Mucosa of descending colon (tissue), 3 donors: ENCODE measurements at regions not wholly inside any gene's neighbourhood (a gene's known extent, or its start where the extent isn't known, plus 50 kb on each side); places are given as distances from the start of the nearest gene placed in this dataset.
"Not testable (repeated sequence)": the region's sequence is repeated elsewhere in the genome, so short reads cannot be mapped to it uniquely, and the experiment has no call there.

Source experiments
- ATAC-seq: fragments of 200-7000 bp; cut with Tn5 transposase; one replicate; pipeline ENCODE4 v1.9.1; 2020; ENCODE audit warnings: mild to moderate bottlenecking, moderate library complexity
- DNase-seq, 3 donors: peaks; one replicate each; pipeline ENCODE4 v3.0.0-alpha.2; 2020
- H3K36me3 ChIP-seq: fragments of 200-600 bp; one replicate; pipeline ENCODE4 v1.8.0; 2021; ENCODE audit warnings: low read depth, mild to moderate bottlenecking
- H3K4me1 ChIP-seq: fragments of 200-600 bp; one replicate; pipeline ENCODE4 v1.8.0; 2021; ENCODE audit warnings: low read depth, mild to moderate bottlenecking
- H3K4me3 ChIP-seq: fragments of 200-600 bp; one replicate; pipeline ENCODE4 v1.8.0; 2021; ENCODE audit warnings: mild to moderate bottlenecking
- H3K9me3 ChIP-seq: fragments of 200-600 bp; one replicate; pipeline ENCODE4 v1.8.0; 2021; ENCODE audit warnings: mild to moderate bottlenecking
- intact Hi-C, 2 donors: fragments of 100-400 bp; cut with DNase I in 1 of 2; cut with micrococcal nuclease in 1 of 2; formaldehyde crosslinking; loops; one replicate each; pipeline versions ENCODE4 v1.11.0 to v1.11.1; 2022; cut with DNase I, micrococcal nuclease
- donor health status: DM: no; HTN: no; CAD: no; lungs with moderate emphysema.
- donor health status: DM: no; HTN: no; CAD: no.
- donor health status: DM: no; HTN: yes; CAD: no.

DNA sequence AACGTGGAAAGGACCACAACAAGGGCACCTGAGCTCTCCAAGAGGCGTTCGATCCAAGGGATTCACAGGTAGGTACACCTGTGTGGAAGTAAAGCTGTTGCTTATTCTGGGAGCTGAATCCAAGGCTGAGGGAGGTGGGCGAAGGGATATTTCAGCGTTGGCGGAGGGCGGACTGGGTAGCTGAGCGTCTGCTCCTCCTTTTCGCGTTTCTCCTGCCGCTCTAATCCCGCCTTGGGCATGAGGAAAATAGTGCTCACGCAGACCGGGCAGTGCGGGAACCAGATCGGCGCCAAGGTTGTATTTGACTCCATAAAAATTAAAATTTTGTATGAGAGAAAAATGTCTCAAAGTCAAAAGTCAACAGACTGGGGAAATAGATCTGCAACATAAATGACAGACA lies 3966.2 kb upstream of the OR11H1 start:
- peaks cover 48% of the 10 kb centered on the region for H3K9me3 ChIP-seq
- ATAC-seq, H3K4me3 ChIP-seq, H3K4me1 ChIP-seq, DNase-seq, intact Hi-C loops, H3K36me3 ChIP-seq: not testable (repeated sequence)

DNA sequence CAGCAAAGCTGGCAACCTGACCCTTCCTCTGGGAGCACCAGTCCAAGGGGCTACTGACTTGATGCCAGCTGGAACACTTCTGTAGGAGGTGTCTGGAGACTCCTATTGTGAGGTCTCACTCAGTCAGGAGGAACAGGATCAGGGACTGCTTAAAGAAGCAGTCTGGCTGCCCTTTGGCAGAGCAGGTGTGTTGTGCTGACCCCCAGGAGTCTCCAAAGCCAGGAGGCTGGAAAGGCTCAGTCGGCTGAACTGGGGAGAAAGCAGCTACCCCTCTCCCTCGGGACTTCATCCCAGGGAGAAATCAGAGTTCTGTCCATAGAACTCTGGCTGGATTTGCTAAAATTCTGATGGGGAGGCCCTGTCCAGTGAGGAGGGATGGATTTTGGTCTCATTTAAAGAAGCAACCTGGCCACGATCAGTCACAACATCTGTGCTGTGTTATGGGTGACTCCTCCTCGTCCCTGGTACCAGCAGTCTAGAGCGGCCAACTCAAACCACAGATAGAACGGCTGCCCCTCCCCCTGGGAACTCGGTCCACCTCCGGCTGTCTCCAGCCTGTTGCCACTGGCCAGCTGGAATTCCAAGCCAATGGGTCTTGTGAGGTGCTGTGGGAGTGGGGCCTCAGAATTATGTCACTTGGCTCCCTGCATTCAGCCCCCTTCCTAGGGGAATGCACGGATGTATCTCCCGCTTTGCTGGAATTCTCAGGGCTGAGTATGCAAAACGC lies 3959.0 kb upstream of the OR11H1 start:
- H3K36me3 ChIP-seq, DNase-seq, intact Hi-C loops, H3K4me3 ChIP-seq, ATAC-seq, H3K4me1 ChIP-seq: not testable (repeated sequence)
- H3K9me3 ChIP-seq = peaks cover 86% of the 10 kb centered on the region

DNA sequence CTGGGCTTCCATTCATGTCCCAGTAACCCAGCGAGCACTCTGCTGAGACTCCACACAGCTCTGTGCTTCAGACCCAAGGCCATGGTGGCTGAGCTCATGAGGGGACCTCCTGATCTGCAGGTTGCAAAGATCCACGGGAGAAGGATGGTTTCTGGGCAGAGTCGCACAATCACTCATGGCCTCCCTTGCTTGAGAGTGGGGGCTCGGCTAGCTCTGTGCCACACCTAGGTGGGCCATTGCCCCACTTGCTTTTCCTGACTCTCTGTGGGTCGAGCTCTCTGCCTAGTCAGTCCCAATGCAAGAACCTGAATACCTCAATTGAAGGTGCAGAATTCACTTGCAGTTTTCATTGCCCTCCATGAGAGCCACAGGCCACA lies 3958.4 kb upstream of the OR11H1 start:
- intact Hi-C loops, H3K36me3 ChIP-seq, H3K4me1 ChIP-seq, H3K4me3 ChIP-seq, DNase-seq: not testable (repeated sequence)
- peaks cover 88% of the 10 kb centered on the region for H3K9me3 ChIP-seq
- ATAC-seq = peak; percentile 30

DNA sequence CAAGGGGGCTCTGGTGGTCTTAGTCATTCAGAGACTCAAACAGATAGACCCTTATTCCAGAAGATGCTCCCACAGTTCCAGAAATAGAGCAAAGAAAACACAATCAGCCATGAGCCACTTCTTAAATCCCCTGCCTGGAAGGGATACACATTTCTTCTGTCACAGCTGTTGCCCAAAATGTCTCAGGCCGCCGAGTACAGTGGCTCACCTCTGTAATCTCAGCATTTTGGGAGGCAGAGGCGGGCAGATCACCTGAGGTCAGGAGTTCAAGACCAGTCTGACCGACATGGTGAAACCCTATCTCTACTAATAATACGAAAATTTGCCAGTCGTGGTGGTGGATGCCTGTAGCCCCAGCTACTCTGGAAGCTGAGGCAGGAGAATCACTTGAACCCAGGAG lies 3954.8 kb upstream of the OR11H1 start:
- DNase-seq, intact Hi-C loops, ATAC-seq, H3K4me1 ChIP-seq, H3K36me3 ChIP-seq, H3K4me3 ChIP-seq: not testable (repeated sequence)
- peaks cover 94% of the 10 kb centered on the region for H3K9me3 ChIP-seq

DNA sequence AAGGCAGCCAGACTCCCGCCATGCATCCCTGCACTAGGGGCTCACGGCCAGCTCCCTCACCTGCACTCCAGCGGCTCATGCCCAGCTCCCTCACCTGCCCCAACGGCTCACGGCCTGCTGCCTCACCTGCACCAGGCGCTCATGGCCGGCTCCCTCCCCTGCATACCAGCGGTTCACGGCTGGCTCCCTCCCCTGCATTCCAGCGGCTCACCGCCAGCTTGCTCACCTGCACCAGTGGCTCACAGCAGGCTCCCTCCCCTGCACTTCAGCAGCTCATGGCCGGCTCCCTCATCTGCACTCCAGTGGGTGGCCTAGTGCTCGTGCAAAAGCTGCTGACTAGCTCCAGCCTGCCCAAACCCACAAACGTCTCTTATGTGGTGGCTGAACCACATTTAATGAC lies 3953.8 kb upstream of the OR11H1 start:
- peaks cover 94% of the 10 kb centered on the region for H3K9me3 ChIP-seq
- H3K36me3 ChIP-seq, H3K4me1 ChIP-seq, intact Hi-C loops, ATAC-seq, H3K4me3 ChIP-seq, DNase-seq: not testable (repeated sequence)

DNA sequence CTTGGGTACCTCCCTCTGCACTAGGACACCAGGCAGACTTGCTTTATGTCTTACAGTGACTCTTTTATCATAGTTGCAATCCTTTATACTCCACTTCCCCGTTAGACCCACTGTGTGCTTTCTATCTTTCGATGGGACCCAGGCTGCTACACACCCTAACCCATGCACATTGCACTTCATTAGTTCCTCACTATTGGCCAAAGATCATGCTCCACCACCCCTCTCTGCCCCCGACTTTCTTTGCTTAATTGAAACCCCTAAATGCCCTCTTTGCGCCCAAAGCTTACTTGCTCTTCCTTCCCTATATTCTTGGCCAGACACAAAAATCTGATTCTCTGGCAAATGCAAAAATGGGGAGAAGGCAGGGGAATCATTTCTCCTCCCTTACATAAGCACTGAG lies 3953.3 kb upstream of the OR11H1 start:
- intact Hi-C loops, DNase-seq, H3K4me1 ChIP-seq, H3K36me3 ChIP-seq, ATAC-seq, H3K4me3 ChIP-seq: not testable (repeated sequence)
- H3K9me3 ChIP-seq = peaks cover 94% of the 10 kb centered on the region

DNA sequence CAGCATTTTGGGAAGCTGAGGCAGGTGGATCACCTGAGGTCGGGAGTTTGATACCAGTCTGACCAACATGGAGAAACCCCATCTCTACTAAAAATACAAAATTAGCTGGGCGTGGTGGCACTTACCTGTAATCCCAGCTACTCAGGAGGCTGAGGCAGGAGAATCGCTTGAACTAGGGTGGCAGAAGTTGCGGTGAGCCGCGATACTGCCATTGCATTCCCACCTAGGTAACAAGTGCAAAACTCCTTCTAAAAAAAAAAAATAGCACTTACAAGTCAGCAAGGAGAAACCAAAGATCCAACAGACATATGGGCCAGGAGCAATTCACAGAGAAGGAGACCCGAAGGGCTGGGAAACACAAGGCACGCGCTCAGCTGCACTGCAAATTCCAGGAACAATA lies 3951.3 kb upstream of the OR11H1 start:
- H3K4me1 ChIP-seq, H3K4me3 ChIP-seq, intact Hi-C loops, H3K36me3 ChIP-seq, DNase-seq, ATAC-seq: not testable (repeated sequence)
- peaks cover 92% of the 10 kb centered on the region for H3K9me3 ChIP-seq

DNA sequence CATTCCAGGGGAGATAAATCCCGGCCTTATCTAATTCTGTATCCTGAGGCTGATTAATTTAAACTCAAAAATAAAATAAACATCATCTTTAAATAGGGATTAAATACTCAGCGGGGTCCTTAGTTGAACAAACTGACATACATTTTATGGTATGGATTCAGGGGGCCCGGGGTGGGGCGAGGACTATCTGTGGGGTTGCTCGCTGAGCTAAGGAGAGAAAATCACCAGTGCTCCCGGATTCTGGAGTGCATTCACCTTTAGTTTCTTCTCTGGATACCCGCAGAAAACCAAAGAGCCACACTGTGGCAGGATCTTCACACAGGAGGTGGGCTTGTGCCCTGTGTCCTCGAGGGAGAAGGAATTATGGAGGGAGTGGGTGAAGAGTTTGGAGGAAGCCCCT lies 3949.9 kb upstream of the OR11H1 start:
- peaks cover 92% of the 10 kb centered on the region for H3K9me3 ChIP-seq
- not testable (repeated sequence) for ATAC-seq

DNA sequence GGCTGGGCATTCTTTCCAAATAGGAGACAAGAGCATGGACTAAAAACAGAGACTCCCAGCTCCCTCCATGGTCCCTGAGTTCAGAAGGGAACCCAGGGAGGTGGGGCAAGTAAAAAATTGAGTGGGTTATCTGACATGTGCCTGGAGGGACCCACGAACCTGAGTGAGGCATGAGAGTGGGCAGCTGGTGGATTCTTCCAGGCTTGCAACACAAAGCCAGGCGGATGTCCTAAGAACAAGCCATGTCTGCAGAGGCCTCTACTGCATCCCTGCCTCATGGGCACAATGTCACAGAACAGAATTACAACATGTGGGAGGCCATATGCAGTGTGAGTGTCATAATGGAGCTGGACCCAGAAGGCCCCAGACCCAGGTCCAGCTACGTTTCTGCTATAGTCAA lies 3949.4 kb upstream of the OR11H1 start:
- H3K4me3 ChIP-seq, H3K36me3 ChIP-seq, intact Hi-C loops, H3K4me1 ChIP-seq, DNase-seq, ATAC-seq: not testable (repeated sequence)
- peaks cover 91% of the 10 kb centered on the region for H3K9me3 ChIP-seq

More for the DNA sequence above, 3949.9 kb upstream of the OR11H1 start:
- intact Hi-C loops, H3K36me3 ChIP-seq, DNase-seq, H3K4me3 ChIP-seq, H3K4me1 ChIP-seq: not testable (repeated sequence)

DNA sequence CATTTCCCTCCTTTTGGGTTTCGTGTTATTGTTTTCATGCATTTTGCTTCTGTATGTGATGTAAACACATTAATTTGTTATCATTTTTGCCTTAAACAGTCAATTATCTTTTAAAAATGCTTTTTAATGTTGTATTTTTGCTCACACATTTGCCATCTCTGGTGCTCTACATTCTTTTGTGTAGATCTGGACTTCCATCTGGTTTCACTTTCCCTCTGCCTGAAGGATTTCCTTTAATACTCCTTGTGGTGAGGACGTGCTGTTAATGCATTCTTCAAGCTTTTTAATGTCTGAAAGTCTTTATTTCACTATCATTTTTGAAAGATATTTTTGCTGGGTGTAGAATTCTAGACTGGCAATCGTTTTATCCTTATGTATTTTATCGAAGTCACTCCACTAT lies 3945.9 kb upstream of the OR11H1 start:
- H3K4me3 ChIP-seq, H3K4me1 ChIP-seq, H3K36me3 ChIP-seq, intact Hi-C loops, ATAC-seq, DNase-seq: not testable (repeated sequence)
- H3K9me3 ChIP-seq = peaks cover 91% of the 10 kb centered on the region

DNA sequence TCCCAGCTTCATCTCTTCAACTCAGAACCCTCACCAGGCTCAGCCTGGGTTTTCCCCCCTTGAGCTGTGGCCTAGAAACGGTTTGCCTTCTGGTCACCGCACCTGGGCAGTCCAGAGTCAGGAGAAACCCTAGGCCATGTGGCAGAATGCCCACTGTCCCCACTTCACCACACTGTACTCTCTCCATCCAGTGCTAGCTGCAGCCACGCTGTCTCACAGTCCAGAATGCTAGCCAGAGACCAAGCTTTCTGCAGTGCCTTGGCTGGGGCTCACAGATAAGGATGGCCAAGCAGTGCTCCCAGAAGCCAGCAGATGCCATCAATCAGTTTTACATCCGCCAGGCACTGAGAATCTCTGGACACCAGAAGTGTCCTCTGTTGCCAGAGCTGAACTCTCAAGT lies 3943.8 kb upstream of the OR11H1 start:
- H3K4me3 ChIP-seq, intact Hi-C loops, ATAC-seq, H3K36me3 ChIP-seq, H3K4me1 ChIP-seq, DNase-seq: not testable (repeated sequence)
- H3K9me3 ChIP-seq = peaks cover 86% of the 10 kb centered on the region

DNA sequence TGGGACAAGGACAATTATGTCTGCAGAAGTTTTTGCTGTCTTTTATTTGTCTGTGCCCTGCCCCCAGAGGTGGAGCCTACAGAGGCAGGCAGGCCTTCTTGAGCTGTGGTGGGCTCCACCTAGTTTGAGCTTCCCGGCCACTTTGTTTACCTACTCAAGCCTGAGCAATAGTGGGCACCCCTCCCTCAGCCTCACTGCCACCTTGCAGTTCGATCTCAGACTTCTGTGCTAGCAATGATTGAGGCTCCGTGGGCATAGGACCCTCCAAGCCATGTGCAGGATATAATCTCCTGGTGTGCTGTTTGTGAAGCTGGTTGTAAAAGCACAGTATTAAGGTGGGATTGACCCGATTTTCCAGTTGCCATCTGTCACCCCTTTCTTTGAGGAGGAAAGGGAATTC lies 3933.4 kb upstream of the OR11H1 start:
- intact Hi-C loops, H3K4me1 ChIP-seq, H3K4me3 ChIP-seq, DNase-seq, H3K36me3 ChIP-seq, ATAC-seq: not testable (repeated sequence)
- H3K9me3 ChIP-seq = peaks cover 89% of the 10 kb centered on the region

DNA sequence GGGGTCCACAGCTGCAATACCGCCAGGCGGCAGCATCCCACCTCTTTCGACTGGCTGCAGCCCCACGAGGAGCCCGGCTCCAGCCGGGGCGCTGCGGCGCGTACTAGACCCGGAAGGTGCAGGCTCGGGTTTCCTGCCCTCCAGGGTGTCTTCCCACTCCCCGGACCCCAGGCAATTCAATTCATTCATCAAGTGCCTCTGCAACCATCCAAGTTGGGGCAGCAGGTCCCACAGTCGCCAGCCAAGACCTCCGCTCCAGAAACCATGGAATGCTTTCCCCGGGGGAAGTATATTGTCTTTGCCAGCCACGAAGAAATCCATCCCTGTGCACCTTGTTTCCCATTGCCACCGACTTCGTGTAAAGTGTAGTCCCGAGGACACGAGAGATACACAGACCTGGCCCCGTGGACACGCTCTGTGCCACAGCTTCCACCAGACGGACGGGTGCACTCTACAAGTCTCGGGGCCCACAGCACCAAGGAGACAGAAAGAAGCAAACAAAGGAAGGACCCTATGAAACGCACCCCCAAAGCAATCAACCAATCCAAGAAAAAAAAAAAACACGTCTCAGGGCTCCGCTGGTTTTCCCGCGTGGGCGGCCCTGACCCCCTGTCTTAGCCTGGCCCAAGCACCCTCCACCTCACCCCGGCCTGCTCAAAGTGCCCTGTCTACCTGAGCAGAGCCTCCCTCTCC lies 3930.2 kb upstream of the OR11H1 start:
- intact Hi-C loops, ATAC-seq, DNase-seq, H3K36me3 ChIP-seq, H3K4me3 ChIP-seq, H3K4me1 ChIP-seq: not testable (repeated sequence)
- H3K9me3 ChIP-seq = peaks cover 87% of the 10 kb centered on the region
